GM06990 (cell line): ENCODE measurements at regions not wholly inside any gene's neighbourhood (a gene's known extent, or its start where the extent isn't known, plus 50 kb on each side); places are given as distances from the start of the nearest gene placed in this dataset.

ENCODE experiments used
- DNase-seq: peaks from one replicate; pipeline ENCODE4 v3.0.0-alpha.2; 2011; ENCODE audit not compliant: insufficient read length; ENCODE audit errors: extremely low read depth
- H3K27me3 ChIP-seq: replicated peaks from 2 replicates; pipeline ENCODE4 v1.6.0; 2011; ENCODE audit warnings: low read length; ENCODE audit not compliant: control insufficient read depth, insufficient read depth
- H3K36me3 ChIP-seq: 2 replicates; pipeline ENCODE4 v1.5.1; 2011; ENCODE audit warnings: low read length; ENCODE audit not compliant: control insufficient read depth, insufficient read depth
- H3K4me3 ChIP-seq: replicated peaks from 2 replicates; pipeline ENCODE4 v1.5.1; 2011; ENCODE audit warnings: low read depth, mild to moderate bottlenecking, control low read depth, low read length
- CTCF ChIP-seq: IDR thresholded peaks from 2 replicates; pipeline ENCODE4 v1.5.1; 2011; ENCODE audit warnings: low read length, control low read depth, mild to moderate bottlenecking, inconsistent platforms; ENCODE audit not compliant: insufficient read depth, poor library complexity, severe bottlenecking

GRCh38 chr12:107291018-107291417 is 197.7 kb upstream of the CRY1 start:
- Histone ChIP-seq H3K36me3 (no peaks in the 10 kb centered on the region), H3K4me3 (no peak overlapping the region), H3K27me3 (no peaks in the 10 kb centered on the region)
- no peak for DNase-seq
- no peak for TF ChIP-seq CTCF

- Histone ChIP-seq H3K27me3 (no peaks in the 10 kb centered on the region), H3K36me3 (no peaks in the 10 kb centered on the region), H3K4me3 (no peak overlapping the region)
- no peak for TF ChIP-seq CTCF
- DNase-seq = no peak
Measured at GRCh38 chr12:107296681-107297089, 203.3 kb upstream of the CRY1 start.

GRCh38 chr12:107302649-107303341 is 209.4 kb upstream of the CRY1 start:
- Histone ChIP-seq H3K4me3 (no peak overlapping the region), H3K27me3 (no peaks in the 10 kb centered on the region), H3K36me3 (no peaks in the 10 kb centered on the region)
- TF ChIP-seq CTCF = no peak
- DNase-seq = no peak

GRCh38 chr12:107304588-107305532 is 211.5 kb upstream of the CRY1 start:
- DNase-seq = no peak
- Histone ChIP-seq H3K27me3 (no peaks in the 10 kb centered on the region; the same call in none of the 2 replicates), H3K4me3 (no peak overlapping the region), H3K36me3 (no peaks in the 10 kb centered on the region)
- no peak for TF ChIP-seq CTCF

GRCh38 chr12:107306141-107306659 is 212.9 kb upstream of the CRY1 start:
- Histone ChIP-seq H3K4me3 (no peak overlapping the region), H3K36me3 (no peaks in the 10 kb centered on the region), H3K27me3 (no peaks in the 10 kb centered on the region; the same call in none of the 2 replicates)
- DNase-seq = no peak
- TF ChIP-seq CTCF = no peak
